Central memory CD8-positive, alpha-beta T cell (primary cell): ENCODE measurements at regions not wholly inside any gene's neighbourhood (a gene's known extent, or its start where the extent isn't known, plus 50 kb on each side); places are given as distances from the start of the nearest gene placed in this dataset.
"Not testable (repeated sequence)": the region's sequence is repeated elsewhere in the genome, so short reads cannot be mapped to it uniquely, and the experiment has no call there.

Experiments
- ATAC-seq: fragments of 150-1000 bp; cut with Tn5 transposase; replicated peaks from 2 replicates; pipeline ENCODE4 v1.10.0; 2022; ENCODE audit warnings: mild to moderate bottlenecking, moderate FRiP score, moderate number of reproducible peaks; ENCODE audit not compliant: poor library complexity, severe bottlenecking; ENCODE audit errors: extremely low read depth
- DNase-seq, 2 donors: peaks; one replicate each; pipeline ENCODE4 v3.0.0; 2021; ENCODE audit warnings: low spot score in 2 of 2
- H3K27ac Mint-ChIP-seq: one replicate; pipeline ENCODE4 v1.8.0; 2022; ENCODE audit warnings: low read depth, mild to moderate bottlenecking, moderate library complexity, mixed read lengths
- H3K27me3 Mint-ChIP-seq: one replicate; pipeline ENCODE4 v1.8.0; 2022; ENCODE audit warnings: mixed read lengths
- H3K36me3 Mint-ChIP-seq: one replicate; pipeline ENCODE4 v1.8.0; 2022; ENCODE audit warnings: mild to moderate bottlenecking, moderate library complexity, mixed read lengths; ENCODE audit not compliant: insufficient read depth
- H3K4me1 Mint-ChIP-seq: one replicate; pipeline ENCODE4 v1.8.0; 2022; ENCODE audit warnings: mixed read lengths
- H3K4me3 Mint-ChIP-seq: one replicate; pipeline ENCODE4 v1.8.0; 2022; ENCODE audit warnings: mild to moderate bottlenecking, moderate library complexity, mixed read lengths
- H3K9me3 Mint-ChIP-seq: one replicate; pipeline ENCODE4 v1.8.0; 2022; ENCODE audit warnings: mixed read lengths

DNA sequence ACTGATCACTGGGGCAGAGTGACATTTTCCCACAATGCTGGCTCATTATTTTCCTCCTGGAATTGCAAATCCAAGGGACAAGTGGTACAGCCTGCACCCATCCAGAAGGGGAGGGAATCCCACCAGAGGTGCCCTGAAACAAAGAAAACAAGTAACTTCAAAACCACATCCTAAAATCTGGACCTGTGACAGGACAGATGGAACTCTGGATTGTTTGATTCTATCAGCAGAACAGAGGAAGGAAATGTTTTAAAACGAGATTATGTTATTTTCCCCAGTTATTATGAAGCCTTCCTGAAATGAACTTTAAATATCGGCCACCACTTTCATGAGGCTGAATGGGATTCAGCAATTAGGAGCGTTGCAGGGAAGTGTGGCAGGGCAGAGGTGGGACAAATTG lies 62.2 kb upstream of the ECHDC3 start:
- Mint-ChIP-seq H3K4me3 (no peak overlapping the region), H3K36me3 (peaks cover 6% of the 10 kb centered on the region), H3K9me3 (no peaks in the 10 kb centered on the region), H3K27ac (no peak overlapping the region), H3K4me1 (peaks cover 23% of the 10 kb centered on the region), H3K27me3 (peaks cover 28% of the 10 kb centered on the region)
- no peak for ATAC-seq
- DNase-seq, result no peak

DNA sequence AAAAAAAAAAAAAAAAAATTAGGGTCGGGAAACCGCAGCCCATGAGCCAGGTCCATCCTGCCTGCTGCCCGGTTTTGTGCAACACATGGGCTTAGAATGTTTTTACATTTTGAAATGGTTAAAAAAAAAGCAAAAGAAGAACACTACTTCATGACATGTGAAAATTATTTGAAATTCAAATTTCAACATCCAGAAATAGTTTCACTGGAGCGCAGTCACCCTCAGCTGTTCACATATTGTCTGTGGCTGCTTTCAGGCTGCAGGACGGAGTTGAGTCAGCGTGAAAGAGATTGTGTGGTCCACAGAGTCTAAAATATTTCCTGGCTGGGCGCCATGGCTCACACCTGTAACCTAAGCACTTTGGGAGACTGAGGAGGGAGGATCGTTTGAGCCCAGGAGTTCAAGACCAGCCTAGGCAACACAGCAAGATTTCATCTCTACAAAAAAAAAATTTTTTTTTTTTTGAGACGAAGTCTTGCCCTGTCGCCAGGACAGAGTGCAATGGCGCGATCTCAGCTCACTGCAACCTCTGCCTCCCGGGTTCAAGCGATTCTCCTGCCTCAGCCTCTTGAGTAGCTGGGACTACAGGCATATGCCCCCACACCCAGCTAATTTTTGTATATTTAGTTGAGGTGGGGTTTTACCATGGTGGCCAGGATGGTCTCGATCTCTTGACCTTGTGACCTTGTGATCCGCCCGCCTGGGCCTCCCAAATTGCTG lies 63.9 kb upstream of the ECHDC3 start:
- no peak for ATAC-seq
- no peak overlapping the region for H3K27ac Mint-ChIP-seq
- H3K4me1 Mint-ChIP-seq, result peaks cover 6% of the 10 kb centered on the region
- H3K27me3 Mint-ChIP-seq, result peaks cover 36% of the 10 kb centered on the region
- no peaks in the 10 kb centered on the region for H3K9me3 Mint-ChIP-seq
- no peak overlapping the region for H3K4me3 Mint-ChIP-seq
- peaks cover 2% of the 10 kb centered on the region for H3K36me3 Mint-ChIP-seq
- DNase-seq, result no peak

DNA sequence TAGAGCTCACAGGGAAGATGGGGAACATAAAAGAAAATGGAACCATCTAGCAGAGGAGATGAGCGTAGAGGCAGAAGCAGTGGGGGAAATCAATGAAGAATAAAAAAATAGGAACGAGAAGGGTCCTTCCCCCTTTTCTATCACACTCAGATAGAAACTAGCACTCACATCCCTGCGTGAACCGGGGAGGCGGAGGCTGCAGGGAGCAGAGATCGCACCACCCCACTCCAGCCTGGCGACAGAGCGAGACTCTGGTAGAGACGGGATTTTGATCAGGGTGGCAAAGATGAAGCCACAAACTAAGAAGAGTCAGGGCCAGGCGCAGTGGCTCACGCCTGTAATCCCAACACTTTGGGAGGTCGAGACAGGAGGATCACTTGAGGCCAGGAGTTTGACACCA lies 64.7 kb upstream of the ECHDC3 start:
- Mint-ChIP-seq H3K4me3 (peak overlapping the region; percentile 51), H3K36me3 (peaks cover 2% of the 10 kb centered on the region), H3K27ac (no peak overlapping the region)

DNA sequence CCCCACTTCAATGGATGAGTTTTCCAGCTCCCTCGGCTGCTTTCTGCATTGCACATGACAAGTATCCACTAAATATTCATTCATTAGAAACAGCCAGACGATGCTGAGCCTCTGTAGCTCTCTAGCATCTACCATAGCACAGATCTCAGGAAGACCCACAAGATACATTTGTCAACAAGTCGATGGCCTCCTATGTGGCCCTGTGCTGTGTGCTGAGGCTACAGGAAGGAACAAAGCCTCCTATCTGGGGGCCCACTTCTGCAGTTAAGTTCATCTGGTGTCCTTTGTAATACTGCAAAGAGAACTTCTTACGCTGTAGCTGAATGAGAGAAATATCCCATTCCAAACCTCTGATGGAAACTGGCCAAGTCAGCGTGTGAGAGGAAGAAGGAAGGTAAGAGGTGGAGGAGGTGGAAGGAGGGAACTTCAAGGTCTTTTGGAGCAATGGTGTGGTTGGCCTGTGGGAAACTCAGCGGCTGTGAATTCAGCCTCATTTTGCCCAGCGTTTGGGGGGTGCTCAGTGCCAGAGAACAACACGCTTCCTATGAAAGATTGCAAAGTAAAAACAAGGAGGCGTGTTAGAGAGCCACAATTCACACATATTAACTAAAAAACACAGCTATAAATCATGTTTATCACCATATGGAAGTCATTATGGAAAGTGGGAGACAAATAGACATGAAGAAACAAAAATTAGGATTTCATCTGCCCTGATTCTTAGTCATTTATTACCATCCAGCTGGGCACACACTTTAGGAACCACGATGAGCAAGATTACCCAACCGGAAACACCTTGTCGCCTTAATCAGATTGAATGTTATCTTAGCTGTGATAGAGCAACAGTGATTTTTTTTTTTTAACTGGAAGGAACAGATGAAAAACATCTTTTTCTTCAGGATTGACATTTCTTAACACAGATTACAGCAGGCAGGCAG lies 62.2 kb upstream of the USP6NL start:
- DNase-seq, result no peak
- no peak overlapping the region for H3K27ac Mint-ChIP-seq
- H3K36me3 Mint-ChIP-seq, result peaks cover 2% of the 10 kb centered on the region

More for the DNA sequence above, 64.7 kb upstream of the ECHDC3 start:
- Mint-ChIP-seq H3K27me3 (peaks cover 38% of the 10 kb centered on the region), H3K9me3 (no peaks in the 10 kb centered on the region), H3K4me1 (peaks cover 6% of the 10 kb centered on the region)
- no peak for ATAC-seq
- no peak for DNase-seq

DNA sequence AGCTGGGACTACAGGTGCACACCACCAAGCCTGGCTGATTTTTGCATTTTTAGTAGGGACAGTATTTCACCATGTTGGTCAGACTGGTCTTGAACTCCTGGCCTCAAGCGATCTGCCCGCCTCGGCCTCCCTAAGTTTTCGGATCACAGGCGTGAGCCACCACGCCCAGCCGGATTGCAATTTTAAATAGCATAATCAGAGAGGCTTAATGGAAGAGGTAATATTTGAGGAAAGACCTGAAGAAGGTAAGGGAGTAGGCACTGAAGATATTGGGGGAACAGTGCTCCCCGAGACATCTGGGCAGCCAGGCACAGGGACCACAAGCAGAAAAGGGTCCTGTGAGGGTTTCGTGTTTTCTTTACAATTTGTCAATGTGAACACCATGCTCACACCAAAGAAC lies 61.4 kb upstream of the USP6NL start:
- H3K9me3 Mint-ChIP-seq, result no peaks in the 10 kb centered on the region
- peaks cover 57% of the 10 kb centered on the region for H3K27me3 Mint-ChIP-seq
- no peak for DNase-seq
- H3K36me3 Mint-ChIP-seq, result no peaks in the 10 kb centered on the region
- H3K4me1 Mint-ChIP-seq, result peaks cover 6% of the 10 kb centered on the region
- no peak overlapping the region for H3K27ac Mint-ChIP-seq
- ATAC-seq, result no peak
- H3K4me3 Mint-ChIP-seq, result no peak overlapping the region

More for the DNA sequence above, 62.2 kb upstream of the USP6NL start:
- no peaks in the 10 kb centered on the region for H3K9me3 Mint-ChIP-seq
- no peak for ATAC-seq
- peaks cover 57% of the 10 kb centered on the region for H3K27me3 Mint-ChIP-seq
- H3K4me1 Mint-ChIP-seq, result peaks cover 6% of the 10 kb centered on the region
- no peak overlapping the region for H3K4me3 Mint-ChIP-seq

DNA sequence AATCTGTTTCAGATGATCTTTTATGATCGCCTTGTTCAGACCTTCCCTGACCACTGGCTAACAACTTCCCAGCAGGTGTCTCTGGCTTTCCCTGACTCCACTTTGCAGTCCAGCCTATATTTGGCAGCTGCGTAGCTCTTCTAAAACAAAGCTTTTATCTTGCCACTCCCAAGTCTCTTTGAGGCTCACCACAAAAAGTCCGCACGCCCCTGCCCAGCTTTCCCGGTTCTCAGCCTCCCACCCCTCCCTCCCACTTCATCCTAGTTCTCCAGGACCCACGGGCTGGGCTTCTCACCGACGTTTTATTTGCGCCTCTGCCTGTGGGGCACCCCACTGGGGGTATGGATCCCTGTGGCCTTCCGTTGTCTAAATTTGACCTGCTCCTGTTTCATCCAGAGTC lies 58.9 kb upstream of the USP6NL start:
- Mint-ChIP-seq H3K4me1 (no peaks in the 10 kb centered on the region), H3K27me3 (peaks cover 39% of the 10 kb centered on the region), H3K27ac (no peak overlapping the region), H3K36me3 (no peaks in the 10 kb centered on the region), H3K9me3 (peaks cover 5% of the 10 kb centered on the region), H3K4me3 (no peak overlapping the region)
- ATAC-seq, result no peak
- no peak for DNase-seq

DNA sequence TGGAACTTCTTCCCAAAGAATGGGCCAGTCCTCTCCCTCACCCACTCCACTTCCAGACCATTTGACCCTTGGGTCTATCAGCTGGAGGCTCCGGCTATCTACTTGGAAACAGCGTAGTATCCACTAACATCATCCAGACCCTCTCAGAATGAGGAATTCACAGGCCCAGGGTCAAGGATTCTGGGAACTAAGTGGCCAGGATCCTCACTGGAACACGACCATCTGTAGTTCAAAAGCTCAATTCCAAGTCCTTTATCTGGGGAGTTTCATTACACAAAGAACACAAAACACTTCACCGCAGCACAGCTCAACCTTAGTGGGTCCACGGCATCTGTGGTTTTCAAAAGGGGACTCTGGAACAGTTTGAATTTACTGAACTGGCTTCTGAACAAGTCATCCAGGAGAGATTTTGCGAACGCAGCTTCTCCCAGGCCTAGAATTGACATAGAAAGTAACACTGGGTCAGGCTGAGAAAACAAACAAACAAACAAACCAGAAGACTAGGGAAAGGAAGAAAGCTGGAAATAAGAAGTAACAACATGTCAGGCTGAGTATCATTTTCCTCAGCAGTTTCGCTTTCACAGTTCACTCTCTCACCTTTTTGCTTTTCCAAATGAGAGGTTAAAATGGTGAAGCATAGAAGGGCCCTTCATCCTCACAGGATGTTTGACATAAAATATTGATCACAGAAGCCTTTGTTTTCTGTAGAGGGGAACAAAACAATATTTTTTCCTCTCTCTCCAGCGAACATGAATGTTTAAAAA lies 57.6 kb upstream of the USP6NL start:
- Mint-ChIP-seq H3K27me3 (peaks cover 47% of the 10 kb centered on the region), H3K9me3 (peaks cover 5% of the 10 kb centered on the region), H3K4me1 (no peaks in the 10 kb centered on the region), H3K4me3 (peak overlapping the region; percentile 22), H3K27ac (no peak overlapping the region), H3K36me3 (no peaks in the 10 kb centered on the region)
- DNase-seq (no peak), ATAC-seq (no peak)

DNA sequence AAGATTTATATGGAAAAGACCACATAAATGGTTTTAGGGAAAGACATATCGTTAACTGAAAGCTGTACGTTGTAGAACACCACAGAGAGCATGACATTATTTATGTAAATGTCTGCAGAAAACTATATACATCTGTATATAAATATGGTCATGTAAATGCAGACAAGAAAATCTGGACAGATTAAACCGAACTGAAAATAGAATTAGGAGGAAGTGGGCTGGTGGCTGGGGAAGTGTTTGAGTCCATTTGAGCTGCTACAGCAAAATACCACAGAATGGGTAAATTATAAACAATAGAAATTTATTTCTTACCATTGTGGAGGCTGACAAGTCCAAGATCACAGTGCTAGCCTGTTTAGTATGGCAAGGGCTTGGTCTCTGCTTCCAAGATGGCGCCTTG lies 56.3 kb upstream of the USP6NL start:
- ATAC-seq (no peak), DNase-seq (no peak)
- Mint-ChIP-seq H3K36me3 (no peaks in the 10 kb centered on the region), H3K27ac (no peak overlapping the region), H3K4me3 (no peak overlapping the region), H3K27me3 (peaks cover 44% of the 10 kb centered on the region), H3K4me1 (no peaks in the 10 kb centered on the region), H3K9me3 (peaks cover 5% of the 10 kb centered on the region)

DNA sequence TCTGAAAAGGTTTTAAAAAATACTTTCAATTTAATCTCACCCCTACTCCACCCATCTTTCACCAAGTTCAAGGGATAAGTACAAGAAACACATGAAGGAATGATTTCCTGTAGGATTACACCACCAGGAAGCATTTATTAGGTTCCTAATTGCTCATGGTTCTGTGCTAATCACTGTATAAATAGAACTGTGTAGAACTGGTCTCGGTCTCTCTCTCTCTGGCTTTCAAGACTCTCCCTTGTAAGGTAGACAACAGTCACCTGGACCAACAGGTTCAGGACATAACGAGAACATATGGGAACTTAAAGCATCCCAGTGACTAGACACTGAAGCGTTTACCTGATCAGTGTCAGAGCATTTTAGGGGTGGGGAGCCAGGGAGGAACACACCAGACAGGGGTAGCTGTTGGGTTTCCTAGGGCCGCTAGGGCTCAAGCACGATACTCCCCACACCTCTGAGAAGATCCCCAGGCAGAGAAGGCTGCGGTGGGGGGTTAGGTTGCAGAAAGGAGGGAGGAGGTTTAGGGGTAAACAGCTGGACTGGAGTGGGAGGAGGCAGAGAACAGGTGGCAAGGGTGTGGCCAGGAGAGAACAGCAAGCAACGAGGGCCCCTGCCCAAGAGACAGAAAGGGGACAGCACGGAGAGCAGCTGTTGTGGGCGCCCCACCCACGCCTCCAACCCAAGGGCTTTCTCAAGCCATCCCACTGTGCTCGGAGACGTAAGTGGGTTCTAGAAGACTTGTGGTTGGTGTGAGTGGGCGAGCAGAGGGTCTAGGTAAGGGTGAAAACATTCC lies 52.5 kb upstream of the USP6NL start:
- DNase-seq (no peak), ATAC-seq (no peak)
- H3K27ac Mint-ChIP-seq, result no peak overlapping the region
- no peaks in the 10 kb centered on the region for H3K36me3 Mint-ChIP-seq
- H3K4me3 Mint-ChIP-seq, result no peak overlapping the region
- H3K9me3 Mint-ChIP-seq, result peaks cover 5% of the 10 kb centered on the region
- peaks cover 10% of the 10 kb centered on the region for H3K4me1 Mint-ChIP-seq
- H3K27me3 Mint-ChIP-seq, result peaks cover 58% of the 10 kb centered on the region

DNA sequence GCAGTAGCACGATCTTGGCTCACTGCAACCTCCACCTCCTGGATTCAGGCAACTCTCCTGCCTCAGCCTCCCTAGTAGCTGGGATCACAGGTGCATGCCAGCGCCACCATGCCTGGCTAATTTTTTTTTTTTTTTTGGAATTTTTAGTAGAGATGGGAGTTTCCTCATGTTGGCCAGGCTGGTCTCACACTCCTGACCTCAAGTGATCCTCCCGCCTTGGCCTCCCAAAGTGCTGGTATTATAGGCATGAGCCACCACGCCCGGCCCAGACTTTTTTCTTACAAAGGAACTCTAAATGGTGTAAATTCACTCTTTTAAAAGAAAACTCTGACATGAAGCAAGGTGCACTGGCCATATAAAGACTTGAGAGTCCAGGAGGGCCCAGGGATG lies 51.7 kb upstream of the USP6NL start:
- DNase-seq, H3K9me3 Mint-ChIP-seq, H3K4me1 Mint-ChIP-seq: not testable (repeated sequence)

DNA sequence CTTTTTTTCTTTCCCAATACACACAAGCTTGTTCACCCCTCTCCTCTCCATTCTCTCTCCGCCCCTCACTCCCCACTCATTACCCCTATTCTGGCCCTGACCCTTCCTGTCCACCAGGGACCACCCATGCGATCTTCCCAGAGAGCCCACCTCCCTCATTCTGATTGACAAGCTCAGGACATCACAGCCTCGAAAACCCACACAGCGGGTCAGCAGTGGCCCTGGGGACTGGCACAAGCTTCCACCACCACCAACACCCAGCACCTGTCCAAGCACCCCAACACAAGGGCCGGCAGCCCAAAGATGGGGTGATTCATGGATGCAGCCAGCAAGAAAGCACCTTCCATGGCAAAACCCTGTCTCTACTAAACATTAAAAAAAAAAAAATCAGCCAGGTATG lies 50.0 kb upstream of the USP6NL start:
- peaks cover 58% of the 10 kb centered on the region for H3K27me3 Mint-ChIP-seq
- H3K27ac Mint-ChIP-seq, result no peak overlapping the region
- peaks cover 10% of the 10 kb centered on the region for H3K4me1 Mint-ChIP-seq
- ATAC-seq, result no peak
- H3K4me3 Mint-ChIP-seq, result no peak overlapping the region
- no peaks in the 10 kb centered on the region for H3K36me3 Mint-ChIP-seq
- DNase-seq, result no peak
- peaks cover 5% of the 10 kb centered on the region for H3K9me3 Mint-ChIP-seq

More for the DNA sequence above, 51.7 kb upstream of the USP6NL start:
- H3K27ac Mint-ChIP-seq, ATAC-seq, H3K4me3 Mint-ChIP-seq, H3K36me3 Mint-ChIP-seq: not testable (repeated sequence)
- peaks cover 58% of the 10 kb centered on the region for H3K27me3 Mint-ChIP-seq
